GM23248 (cell line): ENCODE measurements at regions not wholly inside any gene's neighbourhood (a gene's known extent, or its start where the extent isn't known, plus 50 kb on each side); places are given as distances from the start of the nearest gene placed in this dataset.

Experiments used
- DNase-seq: peaks from one replicate; pipeline ENCODE4 v3.0.0-alpha.2; 2015
- H2AFZ ChIP-seq: fragments of 200-600 bp; sonication (generic); 2 replicates; pipeline ENCODE4 v1.6.1; 2016; ENCODE audit warnings: antibody characterized with exemption
- H3F3A ChIP-seq: fragments of 200-600 bp; sonication (generic); 2 replicates; pipeline ENCODE4 v1.6.1; 2016; ENCODE audit warnings: mild to moderate bottlenecking, antibody characterized with exemption, mixed run types; ENCODE audit not compliant: insufficient read depth
- H3K27ac ChIP-seq: fragments of 200-600 bp; sonication (generic); 2 replicates; pipeline ENCODE4 v1.5.1; 2016; ENCODE audit warnings: mild to moderate bottlenecking
- H3K27me3 ChIP-seq: fragments of 200-600 bp; sonication (generic); replicated peaks from 2 replicates; pipeline ENCODE4 v1.6.1; 2016; ENCODE audit warnings: mild to moderate bottlenecking; ENCODE audit not compliant: insufficient read depth
- H3K36me3 ChIP-seq: fragments of 200-600 bp; sonication (generic); 2 replicates; pipeline ENCODE4 v1.6.1; 2016; ENCODE audit warnings: low read depth, mild to moderate bottlenecking
- H3K4me1 ChIP-seq: fragments of 200-600 bp; sonication (generic); 2 replicates; pipeline ENCODE4 v1.6.1; 2016; ENCODE audit warnings: mild to moderate bottlenecking; ENCODE audit not compliant: insufficient read depth
- H3K4me2 ChIP-seq: fragments of 200-600 bp; sonication (generic); one replicate; pipeline ENCODE4 v1.6.1; 2016; ENCODE audit warnings: mild to moderate bottlenecking; ENCODE audit not compliant: unreplicated experiment
- H3K4me3 ChIP-seq: fragments of 200-600 bp; sonication (generic); 2 replicates; pipeline ENCODE4 v1.5.1; 2016; ENCODE audit warnings: mild to moderate bottlenecking
- H3K79me2 ChIP-seq: fragments of 200-600 bp; sonication (generic); 2 replicates; pipeline ENCODE4 v1.6.1; 2016; ENCODE audit warnings: mild to moderate bottlenecking; ENCODE audit not compliant: insufficient read depth
- H3K9ac ChIP-seq: fragments of 200-600 bp; sonication (generic); 2 replicates; pipeline ENCODE4 v1.6.1; 2016; ENCODE audit warnings: mild to moderate bottlenecking
- H3K9me2 ChIP-seq: fragments of 200-600 bp; sonication (generic); 2 replicates; pipeline ENCODE4 v1.6.1; 2016; ENCODE audit warnings: mixed run types, mild to moderate bottlenecking, moderate library complexity; ENCODE audit not compliant: insufficient read depth
- H3K9me3 ChIP-seq: fragments of 200-600 bp; sonication (generic); one replicate; pipeline ENCODE4 v1.6.1; 2017; ENCODE audit warnings: low read depth
- H4K20me1 ChIP-seq: fragments of 200-600 bp; sonication (generic); 2 replicates; pipeline ENCODE4 v1.6.0; 2016; ENCODE audit not compliant: insufficient read depth
- EZH2 ChIP-seq: fragments of 200-600 bp; sonication (generic); IDR thresholded peaks from 2 replicates; pipeline ENCODE4 v1.6.1; 2018; ENCODE audit warnings: antibody characterized with exemption, mild to moderate bottlenecking; ENCODE audit not compliant: insufficient read depth, poor library complexity, severe bottlenecking
- EZH2phosphoT487 ChIP-seq: fragments of 200-600 bp; sonication (generic); IDR thresholded peaks from 2 replicates; pipeline ENCODE4 v1.6.1; 2018; ENCODE audit warnings: antibody characterized with exemption, moderate library complexity, mild to moderate bottlenecking, low read depth; ENCODE audit not compliant: insufficient read depth
- WGBS, 2 experiments: methylation state at CpG; one replicate each; pipeline ENCODE4 v1.1.6; 2015 to 2017; ENCODE audit warnings: low lambda C conversion rate in 2 of 2, low coverage in 1 of 2; ENCODE audit errors: missing lambda C conversion rate in 2 of 2; 5-methylcytosine and 5-hydroxymethylcytosine counted together
- in situ Hi-C: fragments of 300-500 bp; cut with MboI; formaldehyde crosslinking; loops from 2 replicates; pipeline ENCODE4 v1.15.0; 2020

DNA sequence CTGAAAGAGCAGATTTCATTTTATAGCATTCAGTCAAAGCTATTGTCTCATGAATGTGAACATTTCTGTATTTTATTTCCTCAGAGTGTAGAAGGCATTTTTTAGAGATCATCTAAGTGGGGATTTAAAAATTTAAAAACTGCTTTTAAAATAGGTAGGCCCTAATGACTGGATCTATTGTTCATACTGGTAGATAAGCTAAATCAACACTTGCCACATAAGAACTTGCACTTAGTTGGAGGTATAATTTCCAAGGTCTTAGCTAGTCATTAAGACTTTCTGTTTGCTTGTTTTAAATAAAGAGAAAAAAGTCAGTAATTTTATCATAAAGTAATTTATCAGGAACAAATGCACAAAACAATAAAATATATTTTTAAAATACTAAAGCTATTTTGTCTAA, 75.2 kb upstream of the LMO3 start:
- H2AFZ ChIP-seq = no peak overlapping the region
- no peaks in the 10 kb centered on the region for H3K27me3 ChIP-seq
- no peaks in the 10 kb centered on the region for H3K79me2 ChIP-seq
- H3K9me3 ChIP-seq = no peaks in the 10 kb centered on the region
- TF ChIP-seq EZH2 = no peak
- TF ChIP-seq EZH2phosphoT487 = no peak
- H3K4me3 ChIP-seq = no peak overlapping the region
- no peaks in the 10 kb centered on the region for H3K9me2 ChIP-seq
- H3K9ac ChIP-seq = no peak overlapping the region
- no peaks in the 10 kb centered on the region for H3F3A ChIP-seq
- no peaks in the 10 kb centered on the region for H3K4me1 ChIP-seq
- H3K4me2 ChIP-seq = no peak overlapping the region
- no peak for DNase-seq
- no peaks in the 10 kb centered on the region for H4K20me1 ChIP-seq
- no peaks in the 10 kb centered on the region for H3K36me3 ChIP-seq
- in situ Hi-C loops = no loop called here
- no peak overlapping the region for H3K27ac ChIP-seq

DNA sequence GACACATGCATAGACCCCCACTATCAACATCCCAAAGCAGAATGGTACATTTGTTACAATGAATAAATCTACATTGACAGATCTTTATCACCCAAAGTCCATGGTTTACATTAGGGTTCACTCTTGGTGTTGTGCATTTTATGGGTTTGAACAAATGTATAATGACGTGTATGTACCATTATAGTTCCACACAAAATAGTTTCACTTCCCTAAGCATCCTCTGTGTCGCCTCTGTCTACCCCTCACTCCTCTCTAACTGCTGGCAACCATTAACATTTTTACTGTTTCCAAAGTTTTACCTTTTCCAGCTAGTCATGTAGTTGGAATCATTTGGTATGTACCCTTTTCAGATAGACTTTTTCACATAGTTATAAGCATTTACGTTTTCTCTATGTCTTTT, 69.5 kb upstream of the LMO3 start:
- Histone ChIP-seq H2AFZ (no peak overlapping the region), H3F3A (no peaks in the 10 kb centered on the region), H3K4me2 (no peak overlapping the region), H3K27ac (no peak overlapping the region), H3K4me3 (no peak overlapping the region), H3K36me3 (no peaks in the 10 kb centered on the region), H4K20me1 (no peaks in the 10 kb centered on the region), H3K79me2 (no peaks in the 10 kb centered on the region), H3K9ac (no peak overlapping the region), H3K9me3 (no peaks in the 10 kb centered on the region), H3K9me2 (no peaks in the 10 kb centered on the region), H3K4me1 (peaks cover 6% of the 10 kb centered on the region), H3K27me3 (no peaks in the 10 kb centered on the region)
- WGBS, 2 experiments = 27 to 29% methylated on average over 3 of the region's 3 CpGs
- TF ChIP-seq EZH2 (no peak), EZH2phosphoT487 (no peak)
- DNase-seq = no peak
- in situ Hi-C loops = no loop called here

DNA sequence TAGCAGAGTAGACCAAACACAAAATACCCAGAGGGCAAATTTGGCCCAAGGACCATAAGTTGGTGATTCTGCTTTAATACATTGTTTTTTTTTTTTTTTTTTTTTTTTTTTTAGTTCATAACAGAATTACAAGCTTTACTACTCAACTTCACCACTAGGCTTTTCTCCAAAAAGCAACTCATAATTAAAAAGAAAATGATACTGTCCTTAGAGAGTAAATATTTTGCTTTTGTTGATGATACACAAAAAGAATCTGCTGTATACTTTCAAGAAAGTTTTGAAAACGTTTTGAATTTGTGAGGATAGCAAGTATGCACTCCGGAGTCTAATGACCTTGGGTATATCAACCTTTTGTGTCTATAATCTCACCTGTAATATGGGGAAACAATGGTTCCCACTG, 68.9 kb upstream of the LMO3 start:
- H3K79me2 ChIP-seq = no peaks in the 10 kb centered on the region
- no peak overlapping the region for H3K27ac ChIP-seq
- no peaks in the 10 kb centered on the region for H3K9me2 ChIP-seq
- TF ChIP-seq EZH2phosphoT487 (no peak), EZH2 (no peak)
- peaks cover 11% of the 10 kb centered on the region for H3K4me1 ChIP-seq
- no peaks in the 10 kb centered on the region for H3K27me3 ChIP-seq
- no peaks in the 10 kb centered on the region for H3K9me3 ChIP-seq
- no peak overlapping the region for H3K4me3 ChIP-seq
- no peak overlapping the region for H3K9ac ChIP-seq
- H2AFZ ChIP-seq = no peak overlapping the region
- no peaks in the 10 kb centered on the region for H3K36me3 ChIP-seq
- no peak overlapping the region for H3K4me2 ChIP-seq
- no peaks in the 10 kb centered on the region for H3F3A ChIP-seq
- DNase-seq = no peak
- in situ Hi-C loops = no loop called here
- WGBS, 2 experiments = 45 to 46% methylated on average over 2 of the region's 2 CpGs
- no peaks in the 10 kb centered on the region for H4K20me1 ChIP-seq

DNA sequence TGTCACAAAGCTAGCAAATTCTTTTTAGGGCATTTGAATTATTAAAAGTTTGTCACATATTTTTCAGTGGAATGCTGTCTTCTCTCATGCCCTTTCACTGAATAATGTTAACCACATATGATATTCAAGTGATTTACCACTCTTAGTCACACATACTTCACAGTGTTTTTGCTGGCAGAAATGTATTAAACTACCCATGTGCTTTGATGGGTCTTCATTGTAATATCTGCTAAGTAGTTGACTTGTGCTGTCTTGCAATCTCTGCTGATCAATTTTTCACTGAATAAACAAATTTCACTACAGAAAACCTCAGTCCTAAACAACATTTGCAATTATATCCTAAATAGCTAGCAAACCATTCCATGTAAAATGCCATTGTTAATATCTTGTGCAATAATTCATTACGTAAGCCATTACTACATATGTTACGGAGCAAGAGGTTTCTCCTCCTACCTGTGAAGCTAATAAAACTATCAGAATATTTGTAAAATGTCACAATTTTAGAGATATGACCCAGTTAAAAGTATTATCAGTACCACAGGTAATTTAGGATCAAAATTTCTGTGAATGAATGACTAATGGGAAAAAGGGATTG, 64.6 kb upstream of the LMO3 start:
- Histone ChIP-seq H3K4me1 (peaks cover 19% of the 10 kb centered on the region), H3K9me3 (no peaks in the 10 kb centered on the region), H2AFZ (no peak overlapping the region), H4K20me1 (no peaks in the 10 kb centered on the region), H3K36me3 (no peaks in the 10 kb centered on the region), H3K27ac (no peak overlapping the region), H3K27me3 (no peaks in the 10 kb centered on the region), H3F3A (no peaks in the 10 kb centered on the region), H3K4me2 (peak overlapping the region; percentile 54), H3K9me2 (no peaks in the 10 kb centered on the region), H3K4me3 (no peak overlapping the region), H3K9ac (no peak overlapping the region), H3K79me2 (no peaks in the 10 kb centered on the region)
- DNase-seq = peak; percentile 57
- WGBS, 2 experiments = 86 to 94% methylated on average over 2 of the region's 2 CpGs
- TF ChIP-seq EZH2phosphoT487 (no peak), EZH2 (no peak)
- in situ Hi-C loops = no loop called here

DNA sequence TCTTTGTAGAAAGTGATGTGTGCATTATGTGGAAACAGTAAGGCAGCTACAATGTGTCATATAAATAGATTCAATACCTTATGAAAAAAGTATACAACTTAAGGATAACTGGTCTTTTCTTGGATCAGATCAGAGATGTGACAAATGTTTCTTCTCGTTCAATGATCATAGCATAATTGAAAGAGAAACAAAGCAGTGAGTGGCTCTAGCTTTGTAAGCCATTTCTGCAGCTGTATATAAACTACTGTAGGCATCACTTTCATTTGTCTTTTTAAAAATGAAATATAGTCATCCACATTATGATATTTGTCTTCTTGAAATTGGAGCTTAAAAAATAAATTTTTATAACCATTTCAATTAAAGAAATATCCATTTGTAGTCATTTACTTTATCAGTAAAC, 63.8 kb upstream of the LMO3 start:
- peak; percentile 14 for DNase-seq
- Histone ChIP-seq H3F3A (no peaks in the 10 kb centered on the region), H3K9me3 (no peaks in the 10 kb centered on the region), H3K4me2 (peak overlapping the region; percentile 54), H3K9me2 (no peaks in the 10 kb centered on the region), H2AFZ (no peak overlapping the region), H3K27me3 (no peaks in the 10 kb centered on the region), H3K79me2 (no peaks in the 10 kb centered on the region), H3K27ac (no peak overlapping the region), H3K4me3 (no peak overlapping the region), H3K36me3 (no peaks in the 10 kb centered on the region), H4K20me1 (no peaks in the 10 kb centered on the region), H3K4me1 (peaks cover 19% of the 10 kb centered on the region), H3K9ac (no peak overlapping the region)
- 0 to 4% methylated on average over 1 of the region's 1 CpG for WGBS, 2 experiments
- in situ Hi-C loops = no loop called here
- TF ChIP-seq EZH2 (no peak), EZH2phosphoT487 (no peak)
